ENCODE measurements at regions not wholly inside any gene's neighbourhood (a gene's known extent, or its start where the extent isn't known, plus 50 kb on each side); places are given as distances from the start of the nearest gene placed in this dataset.

DNA sequence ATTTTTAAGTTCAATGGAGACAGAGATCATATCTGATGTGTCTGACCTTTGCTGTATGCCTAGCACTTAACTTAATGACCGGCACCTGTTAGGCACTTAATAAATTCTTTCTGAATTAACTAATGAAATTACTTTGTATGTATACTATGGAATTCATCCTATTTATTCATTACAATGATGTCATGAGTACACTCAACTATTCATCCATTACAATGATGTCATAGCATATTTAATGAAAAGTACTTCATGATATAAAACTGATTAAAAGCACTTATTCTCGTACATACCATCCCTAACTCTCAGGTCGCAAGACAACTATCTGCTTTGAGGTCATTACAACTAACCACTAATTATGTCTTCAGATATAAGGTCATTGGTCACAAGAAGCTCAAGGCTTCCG is 1131.6 kb downstream of the DTWD2 start:
- FAIRE-seq (no peak), DNase-seq (ENCODE audit: insufficient read length, low spot score) (no peak)
- no peak for TF ChIP-seq TAF1 (IDR thresholded peaks at IDR 0.05; ENCODE audit: low read depth, low read length)
- no peak for TF ChIP-seq PAX5 (IDR thresholded peaks at IDR 0.05; ENCODE audit: insufficient read depth, low read length, severe bottlenecking)
- TF ChIP-seq POLR2AphosphoS5 (IDR thresholded peaks at IDR 0.05; ENCODE audit: low read depth, low read length): no peak
- TF ChIP-seq POU2F2 (IDR thresholded peaks at IDR 0.05; ENCODE audit: low read depth, low read length): no peak
- no peak for TF ChIP-seq POLR2A (IDR thresholded peaks at IDR 0.05; ENCODE audit: low read depth, low read length)

DNA sequence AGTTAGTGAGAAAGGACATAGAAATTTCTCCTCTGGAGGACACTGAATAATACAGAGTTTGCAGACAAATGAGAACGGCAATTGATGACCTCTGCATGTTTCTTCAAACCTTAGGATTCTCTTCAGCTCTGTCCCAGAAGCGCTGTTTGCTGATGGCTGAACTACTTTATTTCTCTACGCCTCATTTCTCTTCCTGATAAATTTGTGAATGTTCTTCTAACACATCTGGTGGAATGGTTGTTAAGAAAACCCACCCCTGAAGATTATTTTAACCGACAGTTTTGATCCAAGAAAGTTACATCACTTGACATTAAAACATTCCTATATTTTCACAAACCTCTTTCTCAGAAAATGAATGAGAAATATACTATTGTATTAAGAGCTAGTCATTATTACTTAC is 1150.6 kb downstream of the DTWD2 start:
- no peak for TF ChIP-seq POU2F2 (IDR thresholded peaks at IDR 0.05; ENCODE audit: low read depth, low read length)
- TF ChIP-seq TAF1 (IDR thresholded peaks at IDR 0.05; ENCODE audit: low read depth, low read length): no peak
- no peak for TF ChIP-seq POLR2AphosphoS5 (IDR thresholded peaks at IDR 0.05; ENCODE audit: low read depth, low read length)
- TF ChIP-seq POLR2A (IDR thresholded peaks at IDR 0.05; ENCODE audit: low read depth, low read length): no peak
- no peak for TF ChIP-seq PAX5 (IDR thresholded peaks at IDR 0.05; ENCODE audit: insufficient read depth, low read length, severe bottlenecking)
- TF ChIP-seq SPI1 (IDR thresholded peaks at IDR 0.05; ENCODE audit: low read depth, low read length): no peak
- no peak for FAIRE-seq
- DNase-seq (ENCODE audit: insufficient read length, low spot score): no peak

DNA sequence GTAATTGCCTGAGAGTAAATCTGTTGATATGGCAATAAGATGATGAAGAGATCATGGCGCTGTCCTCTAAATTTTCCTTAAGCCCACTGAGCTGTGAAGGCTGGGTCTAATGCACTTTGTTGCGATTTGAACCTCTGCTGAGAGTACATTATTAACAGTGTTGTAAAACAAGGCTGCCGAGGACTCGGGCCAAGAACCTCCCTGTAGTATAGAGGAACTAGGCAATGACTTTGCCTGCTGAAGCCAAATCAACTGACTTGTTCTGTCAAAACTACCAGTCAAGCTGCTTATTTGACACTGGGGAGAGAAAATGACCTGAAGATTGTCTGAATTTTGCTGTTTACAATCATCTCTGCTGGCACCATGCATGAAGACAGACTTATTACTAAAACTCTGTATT is 1154.7 kb downstream of the DTWD2 start:
- FAIRE-seq (no peak), DNase-seq (ENCODE audit: insufficient read length, low spot score) (no peak)
- TF ChIP-seq POLR2A (IDR thresholded peaks at IDR 0.05; ENCODE audit: low read depth, low read length): no peak
- TF ChIP-seq POLR2AphosphoS5 (IDR thresholded peaks at IDR 0.05; ENCODE audit: low read depth, low read length): no peak
- TF ChIP-seq TAF1 (IDR thresholded peaks at IDR 0.05; ENCODE audit: low read depth, low read length): no peak
- TF ChIP-seq PAX5 (IDR thresholded peaks at IDR 0.05; ENCODE audit: insufficient read depth, low read length, severe bottlenecking): no peak
- TF ChIP-seq POU2F2 (IDR thresholded peaks at IDR 0.05; ENCODE audit: low read depth, low read length): no peak
- TF ChIP-seq SPI1 (IDR thresholded peaks at IDR 0.05; ENCODE audit: low read depth, low read length): no peak

DNA sequence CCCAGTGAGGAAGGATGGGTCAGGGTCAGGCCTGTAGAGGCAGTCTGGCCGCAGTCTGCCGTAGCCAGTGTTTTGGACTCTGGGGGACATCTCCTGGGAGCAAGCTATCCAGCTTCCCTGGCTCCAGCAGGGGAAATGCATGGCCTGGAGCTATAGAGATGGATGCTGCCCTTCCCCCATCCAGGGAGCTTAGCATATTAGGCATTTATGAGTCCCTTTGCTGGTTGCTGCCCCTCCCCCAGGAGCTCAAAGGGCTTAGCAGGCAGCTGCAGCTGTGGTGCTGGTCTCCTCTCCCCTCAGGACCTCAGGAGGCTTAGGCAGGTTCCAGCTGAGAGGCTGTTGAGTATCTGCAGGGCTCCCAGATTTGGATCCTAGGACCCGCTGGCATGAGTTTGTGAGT is 1158.7 kb downstream of the DTWD2 start:
- FAIRE-seq (no peak), DNase-seq (ENCODE audit: insufficient read length, low spot score) (no peak)
- TF ChIP-seq PAX5 (IDR thresholded peaks at IDR 0.05; ENCODE audit: insufficient read depth, low read length, severe bottlenecking) (no peak), POLR2A (IDR thresholded peaks at IDR 0.05; ENCODE audit: low read depth, low read length) (no peak), TAF1 (IDR thresholded peaks at IDR 0.05; ENCODE audit: low read depth, low read length) (no peak), POU2F2 (IDR thresholded peaks at IDR 0.05; ENCODE audit: low read depth, low read length) (no peak), SPI1 (IDR thresholded peaks at IDR 0.05; ENCODE audit: low read depth, low read length) (no peak), POLR2AphosphoS5 (IDR thresholded peaks at IDR 0.05; ENCODE audit: low read depth, low read length) (no peak)

DNA sequence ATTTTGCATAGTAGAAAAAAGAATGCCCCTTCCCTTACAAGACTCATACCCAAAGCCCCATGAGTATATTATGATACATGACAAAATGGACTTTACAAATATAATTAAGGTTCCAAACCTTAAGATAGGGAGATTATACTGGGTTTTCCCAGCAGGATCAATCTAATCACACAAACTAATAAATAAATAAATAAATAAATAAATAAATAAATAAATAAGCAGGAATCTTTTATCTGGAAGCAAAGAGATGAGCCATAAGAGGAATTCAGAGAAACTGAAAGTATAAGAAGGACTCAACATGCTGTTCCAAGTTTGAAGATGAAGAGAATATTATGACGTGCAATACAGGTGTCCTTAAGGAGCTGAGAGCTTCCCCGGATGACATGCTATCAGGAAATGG is 1174.5 kb downstream of the DTWD2 start:
- FAIRE-seq: no peak
- TF ChIP-seq PAX5 (IDR thresholded peaks at IDR 0.05; ENCODE audit: insufficient read depth, low read length, severe bottlenecking): no peak
- no peak for TF ChIP-seq SPI1 (IDR thresholded peaks at IDR 0.05; ENCODE audit: low read depth, low read length)
- no peak for TF ChIP-seq POLR2A (IDR thresholded peaks at IDR 0.05; ENCODE audit: low read depth, low read length)
- no peak for TF ChIP-seq TAF1 (IDR thresholded peaks at IDR 0.05; ENCODE audit: low read depth, low read length)
- no peak for TF ChIP-seq POLR2AphosphoS5 (IDR thresholded peaks at IDR 0.05; ENCODE audit: low read depth, low read length)
- TF ChIP-seq POU2F2 (IDR thresholded peaks at IDR 0.05; ENCODE audit: low read depth, low read length): no peak
- DNase-seq (ENCODE audit: insufficient read length, low spot score): no peak

DNA sequence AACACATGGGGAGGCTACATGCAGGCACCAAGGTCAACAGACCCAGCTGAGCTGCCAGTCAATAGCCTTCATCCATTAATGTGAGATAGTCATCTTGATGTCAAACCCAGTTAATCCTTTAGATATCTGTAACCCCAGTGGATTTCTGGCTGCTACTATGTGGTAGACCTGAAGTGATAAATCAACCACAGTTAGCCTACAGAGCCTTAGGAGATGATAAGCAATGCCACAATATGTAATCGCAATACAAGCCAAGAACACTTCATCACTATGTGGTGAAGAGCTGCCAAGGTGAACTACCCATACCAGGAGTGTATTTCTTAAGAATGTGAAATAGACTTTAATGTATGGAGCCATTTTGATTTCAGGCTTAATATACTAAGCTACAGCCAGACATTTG is 1175.5 kb downstream of the DTWD2 start:
- FAIRE-seq (no peak), DNase-seq (ENCODE audit: insufficient read length, low spot score) (no peak)
- TF ChIP-seq TAF1 (IDR thresholded peaks at IDR 0.05; ENCODE audit: low read depth, low read length): no peak
- no peak for TF ChIP-seq POU2F2 (IDR thresholded peaks at IDR 0.05; ENCODE audit: low read depth, low read length)
- no peak for TF ChIP-seq PAX5 (IDR thresholded peaks at IDR 0.05; ENCODE audit: insufficient read depth, low read length, severe bottlenecking)
- TF ChIP-seq POLR2AphosphoS5 (IDR thresholded peaks at IDR 0.05; ENCODE audit: low read depth, low read length): no peak
- no peak for TF ChIP-seq SPI1 (IDR thresholded peaks at IDR 0.05; ENCODE audit: low read depth, low read length)
- TF ChIP-seq POLR2A (IDR thresholded peaks at IDR 0.05; ENCODE audit: low read depth, low read length): no peak

DNA sequence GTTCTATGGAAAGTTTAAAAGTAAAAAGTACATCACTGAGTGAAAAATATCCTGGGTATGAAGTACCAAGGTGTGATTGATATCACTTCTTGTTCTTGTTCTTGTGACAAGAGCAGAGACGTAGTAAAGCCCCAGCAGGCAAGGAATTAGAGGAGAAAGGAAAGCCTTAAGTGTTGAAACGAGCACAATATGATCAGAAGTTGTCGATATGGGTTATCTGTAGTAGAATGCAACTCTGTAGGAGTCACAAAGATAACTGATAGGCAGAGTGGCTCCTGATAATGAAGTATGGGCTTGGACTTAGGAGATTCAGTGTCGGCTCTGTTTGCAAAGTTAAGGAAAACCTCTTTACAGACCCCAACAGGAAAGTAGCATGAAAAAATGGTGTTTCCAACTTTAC is 1179.1 kb downstream of the DTWD2 start:
- FAIRE-seq: no peak
- TF ChIP-seq POLR2AphosphoS5 (IDR thresholded peaks at IDR 0.05; ENCODE audit: low read depth, low read length): no peak
- TF ChIP-seq PAX5 (IDR thresholded peaks at IDR 0.05; ENCODE audit: insufficient read depth, low read length, severe bottlenecking): no peak
- TF ChIP-seq POLR2A (IDR thresholded peaks at IDR 0.05; ENCODE audit: low read depth, low read length): no peak
- no peak for TF ChIP-seq TAF1 (IDR thresholded peaks at IDR 0.05; ENCODE audit: low read depth, low read length)
- no peak for TF ChIP-seq SPI1 (IDR thresholded peaks at IDR 0.05; ENCODE audit: low read depth, low read length)
- TF ChIP-seq POU2F2 (IDR thresholded peaks at IDR 0.05; ENCODE audit: low read depth, low read length): no peak
- no peak for DNase-seq (ENCODE audit: insufficient read length, low spot score)

DNA sequence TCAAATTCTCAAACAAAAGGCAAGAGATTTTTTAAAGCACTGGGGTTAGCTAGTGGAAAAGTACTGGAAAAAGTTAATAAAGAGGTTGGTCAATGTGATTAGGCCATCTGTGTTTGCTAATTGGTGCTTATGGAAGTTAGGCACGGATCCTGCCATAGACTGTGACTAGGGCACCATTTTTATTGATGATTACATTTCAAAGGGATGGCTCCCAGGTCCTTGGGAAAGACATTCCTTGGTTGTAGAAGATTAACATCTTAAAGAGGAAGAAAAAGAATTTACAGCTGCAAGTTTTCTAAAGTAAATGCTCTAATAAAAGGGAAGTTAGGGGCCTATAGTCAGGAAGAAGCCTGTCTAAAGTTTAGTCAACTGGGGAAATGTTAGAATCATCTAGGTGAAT is 1183.3 kb downstream of the DTWD2 start:
- TF ChIP-seq SPI1 (IDR thresholded peaks at IDR 0.05; ENCODE audit: low read depth, low read length): no peak
- TF ChIP-seq POU2F2 (IDR thresholded peaks at IDR 0.05; ENCODE audit: low read depth, low read length): no peak
- TF ChIP-seq POLR2A (IDR thresholded peaks at IDR 0.05; ENCODE audit: low read depth, low read length): no peak
- FAIRE-seq: no peak

DNA sequence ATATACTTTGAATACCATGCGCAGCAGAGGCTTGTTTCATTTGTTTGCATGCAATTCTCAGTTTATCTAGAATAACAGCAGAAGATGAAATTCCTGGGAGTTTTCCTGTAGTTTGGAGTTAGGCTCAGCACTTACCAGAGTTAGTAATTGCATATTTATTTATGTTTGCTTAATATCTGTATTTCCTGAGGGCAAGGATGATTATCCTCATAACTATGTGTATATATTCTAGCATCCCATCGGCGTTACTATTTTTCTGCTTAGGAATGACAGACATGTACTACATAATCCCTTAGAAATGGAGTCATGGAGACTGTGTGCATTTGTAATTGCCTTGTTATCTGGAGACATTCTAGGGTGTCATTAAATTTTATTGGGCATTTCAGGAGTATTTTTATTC is 1184.8 kb downstream of the DTWD2 start:
- TF ChIP-seq TAF1 (IDR thresholded peaks at IDR 0.05; ENCODE audit: low read depth, low read length) (no peak), POU2F2 (IDR thresholded peaks at IDR 0.05; ENCODE audit: low read depth, low read length) (no peak), SPI1 (IDR thresholded peaks at IDR 0.05; ENCODE audit: low read depth, low read length) (no peak), POLR2AphosphoS5 (IDR thresholded peaks at IDR 0.05; ENCODE audit: low read depth, low read length) (no peak), PAX5 (IDR thresholded peaks at IDR 0.05; ENCODE audit: insufficient read depth, low read length, severe bottlenecking) (no peak), POLR2A (IDR thresholded peaks at IDR 0.05; ENCODE audit: low read depth, low read length) (no peak)
- FAIRE-seq (no peak), DNase-seq (ENCODE audit: insufficient read length, low spot score) (no peak)

More for the DNA sequence above, 1183.3 kb downstream of the DTWD2 start:
- no peak for DNase-seq (ENCODE audit: insufficient read length, low spot score)

DNA sequence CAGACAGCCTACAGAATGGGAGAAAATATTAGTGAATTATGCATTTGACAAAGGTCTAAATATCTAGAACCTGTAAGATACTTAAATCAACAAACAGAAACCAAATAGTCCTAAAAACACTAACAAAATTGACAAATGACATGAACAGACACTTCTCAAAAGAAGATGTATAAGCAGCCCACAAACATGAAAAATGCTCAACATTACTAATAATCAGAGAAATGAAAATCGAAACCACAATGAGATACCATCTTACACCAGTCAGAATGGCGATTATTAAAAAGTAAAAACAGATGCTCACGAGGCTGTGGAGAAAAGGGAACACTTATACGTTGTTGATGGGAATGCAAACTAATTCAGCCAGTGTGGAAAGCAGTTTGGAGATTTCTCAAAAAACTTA is 1186.8 kb downstream of the DTWD2 start:
- FAIRE-seq: no peak
- no peak for DNase-seq (ENCODE audit: insufficient read length, low spot score)
- no peak for TF ChIP-seq PAX5 (IDR thresholded peaks at IDR 0.05; ENCODE audit: insufficient read depth, low read length, severe bottlenecking)
- TF ChIP-seq SPI1 (IDR thresholded peaks at IDR 0.05; ENCODE audit: low read depth, low read length): no peak
- no peak for TF ChIP-seq TAF1 (IDR thresholded peaks at IDR 0.05; ENCODE audit: low read depth, low read length)
- no peak for TF ChIP-seq POU2F2 (IDR thresholded peaks at IDR 0.05; ENCODE audit: low read depth, low read length)
- no peak for TF ChIP-seq POLR2A (IDR thresholded peaks at IDR 0.05; ENCODE audit: low read depth, low read length)
- no peak for TF ChIP-seq POLR2AphosphoS5 (IDR thresholded peaks at IDR 0.05; ENCODE audit: low read depth, low read length)
